PFSK-1 (cell line): ENCODE measurements at regions not wholly inside any gene's neighbourhood (a gene's known extent, or its start where the extent isn't known, plus 50 kb on each side); places are given as distances from the start of the nearest gene placed in this dataset.

Experiments used
- POLR2AphosphoS5 ChIP-seq: IDR thresholded peaks from 2 replicates; pipeline ENCODE4 v1.6.1; 2012; ENCODE audit warnings: low read depth, mild to moderate bottlenecking, control low read depth, low read length, moderate library complexity
- REST ChIP-seq, 2 experiments: IDR thresholded peaks; 2 replicates each; pipeline versions ENCODE4 v1.6.1 to v1.8.0; 2011 to 2012; ENCODE audit warnings: low read depth in 2 of 2, low read length in 2 of 2, control low read depth in 1 of 2, inconsistent platforms in 1 of 2, mild to moderate bottlenecking in 1 of 2, moderate library complexity in 1 of 2; ENCODE audit not compliant: insufficient read depth in 1 of 2
- SIN3A ChIP-seq: IDR thresholded peaks from 2 replicates; pipeline ENCODE4 v1.6.1; 2012; ENCODE audit warnings: mild to moderate bottlenecking, low read length, moderate library complexity, borderline replicate concordance; ENCODE audit not compliant: insufficient read depth
- TAF1 ChIP-seq: IDR thresholded peaks from 2 replicates; pipeline ENCODE4 v1.6.1; 2012; ENCODE audit warnings: low read length, control low read depth, borderline replicate concordance; ENCODE audit not compliant: insufficient read depth

- TF ChIP-seq POLR2AphosphoS5, result no peak
- TF ChIP-seq TAF1, result no peak
- TF ChIP-seq SIN3A, result no peak
- TF ChIP-seq REST (IDR thresholded peaks at IDR 0.05; ENCODE audit: insufficient read depth in 1 of 2, low read depth in 2 of 2, low read length in 2 of 2), result no peak
Measured at GRCh38 chr5:25006237-25006636, 361.5 kb upstream of the CDH10 start.
